ENCODE measurements at regions not wholly inside any gene's neighbourhood (a gene's known extent, or its start where the extent isn't known, plus 50 kb on each side); places are given as distances from the start of the nearest gene placed in this dataset.

DNA sequence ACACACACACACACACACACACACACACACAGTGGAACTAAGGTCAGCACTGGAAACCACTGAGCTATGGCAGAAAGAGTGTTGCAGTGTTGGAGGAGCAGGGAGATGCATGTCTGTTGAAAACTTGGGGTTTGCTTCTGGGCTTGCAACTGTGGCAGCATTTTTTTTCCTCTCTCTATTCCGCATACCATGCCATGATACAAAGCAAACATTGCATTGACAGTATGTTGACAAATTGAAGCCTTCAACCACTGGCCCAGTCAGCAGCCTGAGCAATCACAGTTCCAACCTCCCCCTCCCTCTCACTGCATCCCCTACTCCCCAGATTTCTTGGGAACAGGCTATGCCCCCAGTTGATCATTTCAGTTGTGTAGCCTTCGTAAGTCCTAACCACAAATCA, 478.1 kb upstream of the WWC1 start:
- TF ChIP-seq, protein P1, sequence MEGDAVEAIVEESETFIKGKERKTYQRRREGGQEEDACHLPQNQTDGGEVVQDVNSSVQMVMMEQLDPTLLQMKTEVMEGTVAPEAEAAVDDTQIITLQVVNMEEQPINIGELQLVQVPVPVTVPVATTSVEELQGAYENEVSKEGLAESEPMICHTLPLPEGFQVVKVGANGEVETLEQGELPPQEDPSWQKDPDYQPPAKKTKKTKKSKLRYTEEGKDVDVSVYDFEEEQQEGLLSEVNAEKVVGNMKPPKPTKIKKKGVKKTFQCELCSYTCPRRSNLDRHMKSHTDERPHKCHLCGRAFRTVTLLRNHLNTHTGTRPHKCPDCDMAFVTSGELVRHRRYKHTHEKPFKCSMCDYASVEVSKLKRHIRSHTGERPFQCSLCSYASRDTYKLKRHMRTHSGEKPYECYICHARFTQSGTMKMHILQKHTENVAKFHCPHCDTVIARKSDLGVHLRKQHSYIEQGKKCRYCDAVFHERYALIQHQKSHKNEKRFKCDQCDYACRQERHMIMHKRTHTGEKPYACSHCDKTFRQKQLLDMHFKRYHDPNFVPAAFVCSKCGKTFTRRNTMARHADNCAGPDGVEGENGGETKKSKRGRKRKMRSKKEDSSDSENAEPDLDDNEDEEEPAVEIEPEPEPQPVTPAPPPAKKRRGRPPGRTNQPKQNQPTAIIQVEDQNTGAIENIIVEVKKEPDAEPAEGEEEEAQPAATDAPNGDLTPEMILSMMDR (conservative IDR thresholded peaks at IDR 0.05), result no peak

DNA sequence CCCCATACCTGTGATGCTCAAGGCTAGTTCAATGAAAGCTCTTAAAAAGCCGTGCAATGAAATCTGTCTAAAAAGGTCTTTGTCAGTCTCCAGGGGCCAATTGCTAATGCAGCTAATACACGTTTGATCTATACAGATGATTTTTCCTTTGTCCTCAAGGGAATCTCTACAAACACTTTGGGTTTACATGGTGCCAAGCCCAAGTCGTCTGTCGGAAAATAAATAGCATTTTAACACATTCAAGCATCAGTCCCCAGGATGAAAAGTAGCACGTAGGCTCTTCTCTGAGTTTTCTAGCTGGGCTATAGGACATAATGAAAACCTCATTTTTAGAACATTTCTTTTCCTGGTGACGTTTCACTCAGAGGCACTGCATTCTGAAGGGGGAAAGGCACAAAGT, 477.4 kb upstream of the WWC1 start:
- TF ChIP-seq, protein P1 (conservative IDR thresholded peaks at IDR 0.05), result no peak

More for the DNA sequence above, 478.1 kb upstream of the WWC1 start:
- no peak overlapping the region for H3K27ac ChIP-seq

DNA sequence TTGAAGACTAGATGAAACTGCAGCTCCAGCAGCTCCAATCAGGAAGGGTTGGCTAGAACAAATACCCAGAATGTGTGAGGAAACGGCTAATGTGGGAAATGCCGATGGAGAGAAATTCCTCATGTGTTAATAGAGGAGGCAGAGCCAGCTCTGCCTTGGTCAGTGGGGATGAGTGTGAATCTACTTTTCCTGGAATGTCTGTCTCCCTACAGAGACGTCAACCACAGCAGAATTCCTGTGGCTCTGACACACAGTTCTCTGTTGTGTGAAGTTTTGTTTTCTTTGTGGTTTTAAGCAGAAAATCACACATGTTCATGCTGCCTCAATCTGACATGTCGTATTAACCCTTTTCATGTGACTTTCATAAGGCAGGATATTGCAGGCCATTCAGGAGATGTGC, 476.6 kb upstream of the WWC1 start:
- TF ChIP-seq, protein P1 (conservative IDR thresholded peaks at IDR 0.05), result no peak
- no peak overlapping the region for H3K27ac ChIP-seq

More for the DNA sequence above, 477.4 kb upstream of the WWC1 start:
- H3K27ac ChIP-seq, result no peak overlapping the region

DNA sequence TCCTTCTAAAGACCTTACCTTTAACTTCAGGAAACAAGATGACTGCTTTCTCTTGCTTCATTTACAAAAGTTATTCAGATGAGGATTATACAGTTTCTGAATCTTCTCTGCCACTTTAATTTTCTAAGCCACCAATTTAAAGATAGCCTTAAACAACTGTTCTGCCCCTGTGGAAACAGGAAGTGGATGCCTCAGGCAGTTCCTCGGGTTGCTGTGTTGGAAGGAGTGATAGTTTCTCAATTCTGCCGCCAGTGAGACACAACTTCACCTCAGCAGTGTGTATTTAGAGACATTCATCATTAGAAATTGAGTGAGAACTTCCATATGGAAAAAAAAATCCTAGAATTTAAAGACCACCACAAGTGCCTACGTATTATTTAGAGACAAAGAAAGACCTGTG, 475.1 kb upstream of the WWC1 start:
- no peak overlapping the region for H3K27ac ChIP-seq

DNA sequence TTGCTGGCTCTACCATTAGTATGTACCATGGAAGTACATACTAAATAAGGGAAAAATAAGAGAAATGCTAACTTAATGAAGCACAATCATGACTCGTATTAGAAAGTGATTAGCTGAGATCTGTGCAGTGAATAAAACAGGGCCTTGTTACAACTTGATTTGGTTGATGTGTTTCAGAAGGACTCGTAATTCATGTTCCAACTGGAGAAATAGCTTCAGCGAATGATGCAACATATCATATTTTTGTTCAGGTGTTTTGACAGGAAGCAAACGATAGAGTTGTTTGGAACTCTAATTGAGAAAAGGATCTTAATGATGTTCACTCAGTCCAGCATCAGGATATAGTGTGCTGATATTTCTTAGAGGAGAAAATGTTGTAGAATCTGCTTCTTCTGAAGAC, 474.6 kb upstream of the WWC1 start:
- no peak overlapping the region for H3K27ac ChIP-seq
- TF ChIP-seq, protein P1 (conservative IDR thresholded peaks at IDR 0.05), result no peak

More for the DNA sequence above, 475.1 kb upstream of the WWC1 start:
- TF ChIP-seq, protein P1 (conservative IDR thresholded peaks at IDR 0.05), result no peak

DNA sequence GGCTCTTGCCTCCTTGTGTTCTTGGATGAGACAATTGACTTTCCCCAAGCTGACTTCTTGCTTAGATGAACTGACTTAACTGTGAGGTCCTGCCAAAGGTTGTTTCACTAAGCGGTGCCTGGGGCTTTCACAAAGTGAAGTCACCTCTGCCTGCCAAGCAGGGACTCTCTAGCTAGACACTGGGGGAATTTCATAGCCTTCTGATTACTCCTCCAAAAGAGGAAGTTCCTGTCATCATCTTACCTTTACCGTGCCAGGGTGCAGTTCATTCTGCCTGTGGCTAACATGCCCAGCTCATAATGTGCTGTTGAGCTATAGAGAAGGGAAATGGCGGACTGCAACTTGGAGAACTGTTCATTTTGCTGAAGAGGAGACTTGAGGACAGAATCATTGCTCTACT, 472.0 kb upstream of the WWC1 start:
- TF ChIP-seq, protein P1 (conservative IDR thresholded peaks at IDR 0.05), result no peak
- H3K27ac ChIP-seq, result no peak overlapping the region

DNA sequence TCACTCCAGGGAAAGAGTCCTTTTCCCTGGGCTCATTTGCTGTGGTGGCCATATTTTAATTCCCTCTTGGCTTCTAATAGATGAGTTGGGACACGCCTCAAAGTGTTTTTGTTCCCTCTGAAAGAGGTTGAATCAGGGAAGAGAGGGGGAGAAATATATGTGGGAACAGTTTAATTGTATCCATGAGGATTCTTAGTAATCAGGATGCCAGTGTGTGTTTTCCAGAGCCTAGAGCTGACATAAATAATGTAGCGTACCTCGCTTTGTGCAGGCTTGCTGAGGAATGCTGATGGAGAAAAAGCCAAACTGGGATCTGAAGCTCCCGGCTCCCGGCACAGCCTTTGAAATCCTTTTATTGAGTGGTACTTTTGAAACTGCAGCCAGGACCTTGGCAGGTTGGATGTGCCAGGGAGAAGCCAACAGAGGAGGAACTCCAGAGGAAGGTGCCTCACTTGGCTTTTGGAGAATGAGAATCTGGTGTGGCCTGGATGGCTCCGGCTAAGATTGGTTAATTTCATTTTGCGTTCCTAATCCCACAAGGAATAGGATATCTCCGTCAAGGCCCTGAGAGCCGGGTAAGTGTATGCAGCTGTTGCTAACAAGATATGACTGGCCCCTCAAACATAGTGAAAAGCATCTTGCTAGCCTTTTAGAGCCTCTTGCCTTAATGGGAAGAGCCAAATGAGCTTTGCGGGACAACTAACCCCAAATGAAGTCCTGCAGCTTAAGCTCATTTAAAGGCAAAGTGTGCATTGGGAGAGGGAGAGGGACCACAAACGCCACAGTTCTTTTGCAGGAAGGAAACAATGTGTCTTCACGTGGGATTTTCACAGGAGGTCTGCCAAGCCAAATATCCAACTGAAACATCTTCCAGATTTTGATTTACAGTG, 471.1 kb upstream of the WWC1 start:
- TF ChIP-seq, protein P1 (conservative IDR thresholded peaks at IDR 0.05), result no peak
- H3K27ac ChIP-seq, result no peak overlapping the region
